Testis (tissue), 2 donors: ENCODE measurements at regions not wholly inside any gene's neighbourhood (a gene's known extent, or its start where the extent isn't known, plus 50 kb on each side); places are given as distances from the start of the nearest gene placed in this dataset.

ENCODE experiments used
- DNase-seq: peaks from one replicate; pipeline ENCODE4 v3.0.0-alpha.2; 2019
- H3K27ac ChIP-seq, 2 donors: fragments of 200-600 bp; sonication (generic); one replicate each; pipeline ENCODE4 v1.5.1; 2019
- H3K27me3 ChIP-seq: fragments of 200-600 bp; sonication (generic); one replicate; pipeline ENCODE4 v1.5.1; 2019
- H3K36me3 ChIP-seq: fragments of 200-600 bp; sonication (generic); one replicate; pipeline ENCODE4 v1.5.1; 2017; ENCODE audit warnings: low read depth; ENCODE audit errors: missing control alignments
- H3K4me1 ChIP-seq: fragments of 200-600 bp; sonication (generic); one replicate; pipeline ENCODE4 v1.5.1; 2019
- H3K4me3 ChIP-seq, 2 donors: fragments of 200-600 bp; sonication (generic); one replicate each; pipeline ENCODE4 v1.5.1; 2017 to 2019
- H3K9me3 ChIP-seq: fragments of 200-600 bp; sonication (generic); one replicate; pipeline ENCODE4 v1.5.1; 2017
- CTCF ChIP-seq, 3 experiments: fragments of 450-650 bp in 2 of 3; fragments of 200-600 bp in 1 of 3; sonication (generic) in 1 of 3; IDR thresholded peaks; one replicate each; pipeline ENCODE4 v1.5.1; 2016 to 2019; ENCODE audit warnings: antibody characterized with exemption in 3 of 3, mild to moderate bottlenecking in 2 of 3, moderate library complexity in 1 of 3
- POLR2A ChIP-seq: fragments of 450-650 bp; IDR thresholded peaks from one replicate; pipeline ENCODE4 v1.6.1; 2017; ENCODE audit warnings: antibody characterized with exemption, mild to moderate bottlenecking, moderate library complexity
- WGBS, 2 donors: methylation state at CpG; one replicate each; pipeline ENCODE4 v1.1.5; 2018; 5-methylcytosine and 5-hydroxymethylcytosine counted together
- intact Hi-C: fragments of 100-400 bp; cut with DNase I; formaldehyde crosslinking; loops from one replicate; pipeline ENCODE4 v1.15.1; 2023; ENCODE audit warnings: low total_unique reads

- Histone ChIP-seq H3K27me3 (no peaks in the 10 kb centered on the region), H3K4me3 (no peak overlapping the region), H3K4me1 (no peaks in the 10 kb centered on the region), H3K36me3 (no peaks in the 10 kb centered on the region), H3K27ac (no peak overlapping the region), H3K9me3 (no peaks in the 10 kb centered on the region)
- no peak for DNase-seq
- no peak for TF ChIP-seq CTCF (IDR thresholded peaks at IDR 0.05)
- TF ChIP-seq POLR2A, result no peak
- WGBS, 2 donors, result 86 to 91% methylated on average over 2 of the region's 2 CpGs
- intact Hi-C loops, result no loop called here
Observed at GRCh38 chr10:69745698-69746097, 56.0 kb upstream of the COL13A1 start.

- no peaks in the 10 kb centered on the region for H3K9me3 ChIP-seq
- H3K4me1 ChIP-seq, result no peaks in the 10 kb centered on the region
- no peak for TF ChIP-seq CTCF (IDR thresholded peaks at IDR 0.05)
- TF ChIP-seq POLR2A, result no peak
- no peak for DNase-seq
- H3K36me3 ChIP-seq, result no peaks in the 10 kb centered on the region
- 71 to 83% methylated on average over 5 of the region's 5 CpGs for WGBS, 2 donors
- no peak overlapping the region for H3K4me3 ChIP-seq
- no peaks in the 10 kb centered on the region for H3K27me3 ChIP-seq
- intact Hi-C loops, result no loop called here
- no peak overlapping the region for H3K27ac ChIP-seq
Observed at GRCh38 chr10:69747179-69747578, 54.5 kb upstream of the COL13A1 start.

- no peaks in the 10 kb centered on the region for H3K4me1 ChIP-seq
- no peak for DNase-seq
- no peaks in the 10 kb centered on the region for H3K9me3 ChIP-seq
- no peak overlapping the region for H3K4me3 ChIP-seq
- H3K36me3 ChIP-seq, result no peaks in the 10 kb centered on the region
- no peak overlapping the region for H3K27ac ChIP-seq
- 95 to 100% methylated on average over 1 of the region's 1 CpG for WGBS, 2 donors
- intact Hi-C loops, result no loop called here
- no peaks in the 10 kb centered on the region for H3K27me3 ChIP-seq
- TF ChIP-seq CTCF (IDR thresholded peaks at IDR 0.05) (no peak), POLR2A (no peak)
Observed at GRCh38 chr10:69748621-69749020, 53.1 kb upstream of the COL13A1 start.

GRCh38 chr10:69749178-69750010, 52.3 kb upstream of the COL13A1 start:
- H3K4me1 ChIP-seq, result no peaks in the 10 kb centered on the region
- intact Hi-C loops, result no loop called here
- no peaks in the 10 kb centered on the region for H3K36me3 ChIP-seq
- H3K4me3 ChIP-seq, result no peak overlapping the region
- H3K27me3 ChIP-seq, result no peaks in the 10 kb centered on the region
- no peaks in the 10 kb centered on the region for H3K9me3 ChIP-seq
- DNase-seq, result no peak
- no peak for TF ChIP-seq CTCF (IDR thresholded peaks at IDR 0.05)
- 81 to 82% methylated on average over 16 to 17 of the region's 17 CpGs for WGBS, 2 donors
- no peak overlapping the region for H3K27ac ChIP-seq

GRCh38 chr10:69750011-69750373, 51.7 kb upstream of the COL13A1 start:
- H3K27ac ChIP-seq, result no peak overlapping the region
- H3K27me3 ChIP-seq, result no peaks in the 10 kb centered on the region
- no peaks in the 10 kb centered on the region for H3K36me3 ChIP-seq
- no peaks in the 10 kb centered on the region for H3K9me3 ChIP-seq
- 90 to 91% methylated on average over 9 of the region's 9 CpGs for WGBS, 2 donors
- H3K4me3 ChIP-seq, result no peak overlapping the region
- H3K4me1 ChIP-seq, result no peaks in the 10 kb centered on the region
- TF ChIP-seq POLR2A (no peak), CTCF (IDR thresholded peaks at IDR 0.05) (no peak)
- intact Hi-C loops, result no loop called here
- no peak for DNase-seq
